Type B pancreatic cell (in vitro differentiated cells): ENCODE measurements at regions not wholly inside any gene's neighbourhood (a gene's known extent, or its start where the extent isn't known, plus 50 kb on each side); places are given as distances from the start of the nearest gene placed in this dataset.

ENCODE experiments used
- DNase-seq: peaks from one replicate; pipeline ENCODE4 v3.0.0; 2021; ENCODE audit warnings: mixed read lengths; ENCODE audit not compliant: unreplicated experiment; ENCODE audit errors: extremely low spot score
- H3K27ac Mint-ChIP-seq: 2 replicates; pipeline ENCODE4 v1.8.0; 2021; ENCODE audit warnings: mild to moderate bottlenecking, mixed read lengths
- H3K27me3 Mint-ChIP-seq: 2 replicates; pipeline ENCODE4 v1.8.0; 2021; ENCODE audit warnings: mixed read lengths
- H3K36me3 Mint-ChIP-seq: 2 replicates; pipeline ENCODE4 v1.8.0; 2021; ENCODE audit warnings: mixed read lengths
- H3K4me1 Mint-ChIP-seq: one replicate; pipeline ENCODE4 v1.8.0; 2021; ENCODE audit warnings: mixed read lengths; ENCODE audit not compliant: unreplicated experiment
- H3K4me3 Mint-ChIP-seq: 2 replicates; pipeline ENCODE4 v1.8.0; 2021; ENCODE audit warnings: mild to moderate bottlenecking, mixed read lengths
- H3K9me3 Mint-ChIP-seq: 2 replicates; pipeline ENCODE4 v1.8.0; 2021; ENCODE audit warnings: mixed read lengths
- TF ChIP-seq, protein P1 (sequence below): fragments of 200-600 bp; sonication (generic); conservative IDR thresholded peaks from 2 replicates; pipeline ENCODE4 v1.5.0; 2021; ENCODE audit warnings: antibody characterized with exemption, mild to moderate bottlenecking

DNA sequence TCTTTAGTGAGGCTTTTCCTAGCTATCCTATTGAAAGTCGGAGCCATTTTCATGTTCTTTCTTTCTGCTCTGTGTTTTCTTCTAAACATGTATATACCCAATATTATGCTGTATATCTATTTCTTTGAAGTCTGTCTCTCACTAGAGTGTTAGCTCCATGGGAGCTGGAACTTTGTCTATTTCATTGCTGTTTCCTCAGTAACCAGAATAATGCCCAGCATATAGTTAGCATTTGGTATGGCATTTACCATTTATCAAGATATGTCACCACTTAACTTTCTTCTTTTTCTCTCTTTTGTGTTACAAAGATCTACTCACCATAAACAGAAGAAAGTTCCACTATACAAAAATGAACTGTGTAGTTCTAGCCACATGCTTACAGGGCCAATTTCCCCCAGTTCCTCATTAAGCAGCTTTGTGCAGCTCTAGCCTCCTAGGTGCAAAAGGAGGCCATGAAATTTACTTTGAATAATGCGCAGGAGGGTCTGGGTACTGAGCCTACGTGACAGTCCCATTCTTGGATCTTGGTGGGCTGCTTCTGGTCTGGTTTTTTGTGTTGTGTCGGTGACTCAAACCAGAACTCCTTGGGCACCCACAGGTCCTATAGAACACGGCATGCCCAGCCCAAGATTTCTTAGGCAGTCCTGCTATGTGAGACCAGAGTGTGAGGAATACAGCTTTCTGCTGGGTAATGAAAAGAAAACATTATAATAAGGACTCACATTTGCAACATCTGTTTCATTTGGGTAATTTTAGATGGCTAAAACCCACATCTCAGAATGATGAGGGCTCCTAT lies 302.3 kb upstream of the IGFBP7 start:
- TF ChIP-seq, protein P1, sequence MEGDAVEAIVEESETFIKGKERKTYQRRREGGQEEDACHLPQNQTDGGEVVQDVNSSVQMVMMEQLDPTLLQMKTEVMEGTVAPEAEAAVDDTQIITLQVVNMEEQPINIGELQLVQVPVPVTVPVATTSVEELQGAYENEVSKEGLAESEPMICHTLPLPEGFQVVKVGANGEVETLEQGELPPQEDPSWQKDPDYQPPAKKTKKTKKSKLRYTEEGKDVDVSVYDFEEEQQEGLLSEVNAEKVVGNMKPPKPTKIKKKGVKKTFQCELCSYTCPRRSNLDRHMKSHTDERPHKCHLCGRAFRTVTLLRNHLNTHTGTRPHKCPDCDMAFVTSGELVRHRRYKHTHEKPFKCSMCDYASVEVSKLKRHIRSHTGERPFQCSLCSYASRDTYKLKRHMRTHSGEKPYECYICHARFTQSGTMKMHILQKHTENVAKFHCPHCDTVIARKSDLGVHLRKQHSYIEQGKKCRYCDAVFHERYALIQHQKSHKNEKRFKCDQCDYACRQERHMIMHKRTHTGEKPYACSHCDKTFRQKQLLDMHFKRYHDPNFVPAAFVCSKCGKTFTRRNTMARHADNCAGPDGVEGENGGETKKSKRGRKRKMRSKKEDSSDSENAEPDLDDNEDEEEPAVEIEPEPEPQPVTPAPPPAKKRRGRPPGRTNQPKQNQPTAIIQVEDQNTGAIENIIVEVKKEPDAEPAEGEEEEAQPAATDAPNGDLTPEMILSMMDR = no peak
- no peaks in the 10 kb centered on the region for H3K27me3 Mint-ChIP-seq
- no peak for DNase-seq
- peaks cover 6% of the 10 kb centered on the region for H3K4me1 Mint-ChIP-seq
- H3K36me3 Mint-ChIP-seq = no peaks in the 10 kb centered on the region
- no peak overlapping the region for H3K27ac Mint-ChIP-seq
- H3K9me3 Mint-ChIP-seq = no peaks in the 10 kb centered on the region
- H3K4me3 Mint-ChIP-seq = no peak overlapping the region

DNA sequence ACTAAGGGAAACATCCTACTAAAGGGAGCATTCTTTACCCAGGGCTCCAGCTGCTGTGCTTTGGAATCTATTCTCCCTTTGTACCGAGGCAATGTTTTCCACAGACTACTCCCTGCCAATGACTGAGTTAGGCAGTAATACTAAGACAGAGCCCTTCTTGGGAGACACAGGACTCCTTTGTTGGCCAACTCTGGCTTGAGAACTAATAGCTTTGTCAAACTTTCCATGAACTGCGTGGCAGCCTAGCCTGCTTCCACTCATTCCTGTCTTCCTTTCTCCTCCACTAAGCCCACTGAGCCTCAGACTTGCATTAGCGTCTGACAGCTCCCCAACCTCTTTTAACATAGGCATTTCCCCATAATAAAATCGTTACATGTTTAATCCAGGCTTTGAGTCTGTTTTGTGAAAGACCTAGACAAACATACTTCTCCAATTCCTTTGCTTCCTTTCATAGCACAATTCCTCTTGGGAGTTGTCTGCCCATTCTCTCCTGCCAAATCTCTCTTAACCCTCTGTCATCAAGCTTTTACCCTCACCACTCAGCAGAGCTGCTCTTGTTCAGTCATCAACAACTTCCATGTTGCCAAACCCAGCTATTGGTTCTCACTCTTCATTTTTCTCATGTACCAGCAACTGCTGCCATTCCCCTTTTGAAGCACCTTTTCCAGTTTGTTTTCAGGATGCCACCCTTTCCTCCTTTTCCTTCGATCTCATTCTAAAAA lies 300.3 kb upstream of the IGFBP7 start:
- TF ChIP-seq, protein P1 = no peak
- H3K4me1 Mint-ChIP-seq = no peaks in the 10 kb centered on the region
- no peak for DNase-seq
- H3K27ac Mint-ChIP-seq = no peak overlapping the region
- H3K27me3 Mint-ChIP-seq = no peaks in the 10 kb centered on the region
- no peaks in the 10 kb centered on the region for H3K36me3 Mint-ChIP-seq
- H3K9me3 Mint-ChIP-seq = no peaks in the 10 kb centered on the region
- no peak overlapping the region for H3K4me3 Mint-ChIP-seq

DNA sequence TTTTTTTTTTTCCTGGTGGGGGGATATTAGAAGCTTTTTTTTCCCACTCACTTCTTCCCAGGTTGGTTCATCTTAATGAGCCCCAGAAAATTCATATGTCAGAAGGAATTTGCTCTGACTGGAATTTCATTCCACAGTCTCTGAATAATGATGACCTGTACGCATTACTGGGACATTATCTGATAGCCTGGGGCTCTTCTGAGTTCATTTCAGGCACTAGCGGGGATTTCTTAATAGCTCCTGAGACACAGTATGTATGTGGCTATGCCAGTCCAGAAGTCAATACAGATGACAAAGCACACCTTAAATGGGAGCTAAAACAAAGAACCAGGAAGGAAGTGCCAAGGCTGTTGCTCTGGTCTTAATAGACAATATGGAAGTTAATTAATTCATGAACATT lies 295.2 kb upstream of the IGFBP7 start:
- no peak overlapping the region for H3K27ac Mint-ChIP-seq
- H3K9me3 Mint-ChIP-seq = peaks cover 6% of the 10 kb centered on the region
- H3K4me1 Mint-ChIP-seq = peaks cover 25% of the 10 kb centered on the region
- no peaks in the 10 kb centered on the region for H3K36me3 Mint-ChIP-seq
- DNase-seq = no peak
- H3K4me3 Mint-ChIP-seq = no peak overlapping the region
- TF ChIP-seq, protein P1 = no peak
- peaks cover 4% of the 10 kb centered on the region for H3K27me3 Mint-ChIP-seq

DNA sequence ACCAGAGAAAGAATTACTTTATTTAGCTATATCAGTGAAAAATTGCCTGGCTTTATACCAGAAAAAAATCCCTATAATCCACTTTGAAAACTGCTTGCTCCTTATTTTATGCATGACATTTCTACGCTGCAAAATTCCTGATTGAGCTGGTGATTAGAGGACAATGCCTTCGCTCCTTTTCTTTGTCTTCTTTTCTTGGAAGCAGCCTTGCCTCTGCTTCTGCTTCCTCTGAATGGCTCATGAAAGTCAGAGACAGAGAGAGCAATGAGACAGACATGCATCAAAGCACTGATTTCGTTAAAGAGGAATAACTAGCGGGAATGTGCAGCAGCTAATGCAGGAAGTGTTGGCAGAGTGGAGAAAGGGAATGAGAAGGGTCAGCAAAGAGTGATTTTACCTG lies 294.3 kb upstream of the IGFBP7 start:
- no peak overlapping the region for H3K4me3 Mint-ChIP-seq
- no peaks in the 10 kb centered on the region for H3K36me3 Mint-ChIP-seq
- peak overlapping the region; percentile 12 for H3K27ac Mint-ChIP-seq
- peaks cover 4% of the 10 kb centered on the region for H3K27me3 Mint-ChIP-seq
- H3K4me1 Mint-ChIP-seq = peaks cover 27% of the 10 kb centered on the region
- TF ChIP-seq, protein P1 = no peak
- DNase-seq = no peak
- H3K9me3 Mint-ChIP-seq = peaks cover 6% of the 10 kb centered on the region

DNA sequence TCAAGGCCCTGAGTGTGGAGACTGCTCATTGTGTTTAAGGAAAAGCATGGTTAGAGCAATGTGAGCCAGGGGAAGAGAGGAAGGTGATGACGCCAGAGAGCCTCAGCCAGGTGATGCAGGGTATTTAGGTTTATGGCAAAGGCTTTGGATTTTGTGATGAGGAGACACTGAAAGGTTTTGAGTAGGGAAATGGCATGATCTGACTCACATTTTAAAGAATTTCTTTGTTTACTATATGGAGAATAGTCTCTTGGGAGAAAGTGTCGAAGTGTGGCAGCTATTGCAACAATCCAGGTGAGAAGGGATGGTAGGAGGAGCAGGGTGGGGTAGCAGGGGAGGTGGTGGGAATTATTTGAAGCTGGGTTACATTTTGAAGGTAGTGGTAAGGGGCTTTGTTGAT lies 293.4 kb upstream of the IGFBP7 start:
- H3K36me3 Mint-ChIP-seq = no peaks in the 10 kb centered on the region
- H3K4me1 Mint-ChIP-seq = peaks cover 27% of the 10 kb centered on the region
- H3K27ac Mint-ChIP-seq = no peak overlapping the region
- peaks cover 4% of the 10 kb centered on the region for H3K27me3 Mint-ChIP-seq
- TF ChIP-seq, protein P1 = no peak
- no peak for DNase-seq
- no peak overlapping the region for H3K4me3 Mint-ChIP-seq
- H3K9me3 Mint-ChIP-seq = peaks cover 6% of the 10 kb centered on the region
